GM04504 (cell line): ENCODE measurements at regions not wholly inside any gene's neighbourhood (a gene's known extent, or its start where the extent isn't known, plus 50 kb on each side); places are given as distances from the start of the nearest gene placed in this dataset.
"Not testable (repeated sequence)": the region's sequence is repeated elsewhere in the genome, so short reads cannot be mapped to it uniquely, and the experiment has no call there.

ENCODE experiments used
- DNase-seq: peaks from one replicate; pipeline ENCODE4 v3.0.0-alpha.2; 2012; ENCODE audit warnings: low read depth

GRCh38 chr4:187485676-187486075, 509.9 kb upstream of the ZFP42 start:
- no peak for DNase-seq

DNA sequence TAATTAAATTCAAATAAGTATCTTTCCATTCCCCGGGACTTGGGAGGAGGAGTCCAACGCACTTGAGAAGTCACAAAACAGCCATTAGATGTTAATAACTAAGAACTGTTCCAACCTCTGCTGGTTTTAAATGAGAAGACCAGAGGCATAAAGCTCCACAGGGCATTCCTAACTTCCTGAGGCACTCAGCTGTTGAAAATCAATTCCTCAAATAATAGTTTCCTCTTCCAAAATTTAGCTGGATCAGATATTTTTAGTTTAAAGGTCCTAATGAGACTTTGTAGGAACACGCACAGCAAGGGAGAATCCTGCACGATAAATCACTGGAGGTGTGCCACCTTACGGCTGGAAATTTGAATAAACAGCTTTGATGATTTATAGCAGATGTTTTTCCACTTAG, 504.3 kb upstream of the ZFP42 start:
- no peak for DNase-seq

DNA sequence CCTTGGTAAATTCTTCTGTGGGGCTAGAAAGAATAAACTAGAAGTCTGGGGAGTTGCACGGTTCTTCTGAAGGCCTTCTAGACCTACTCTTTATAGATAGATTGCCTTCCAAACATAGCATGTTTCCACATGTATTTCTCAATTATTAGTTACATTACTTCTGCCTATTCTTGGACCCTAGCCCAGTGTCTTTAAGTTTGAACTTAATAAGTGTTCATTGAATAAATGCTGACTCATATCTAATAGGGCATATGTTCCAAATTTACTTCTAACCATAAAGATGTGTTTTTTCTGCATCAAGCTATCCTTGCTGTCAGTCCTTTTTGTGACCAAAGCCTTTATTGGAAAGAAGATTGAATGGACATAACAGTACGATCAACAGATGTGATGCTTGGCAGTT, 503.6 kb upstream of the ZFP42 start:
- no peak for DNase-seq

- no peak for DNase-seq
Observed at GRCh38 chr4:187493661-187494060, 501.9 kb upstream of the ZFP42 start.

DNA sequence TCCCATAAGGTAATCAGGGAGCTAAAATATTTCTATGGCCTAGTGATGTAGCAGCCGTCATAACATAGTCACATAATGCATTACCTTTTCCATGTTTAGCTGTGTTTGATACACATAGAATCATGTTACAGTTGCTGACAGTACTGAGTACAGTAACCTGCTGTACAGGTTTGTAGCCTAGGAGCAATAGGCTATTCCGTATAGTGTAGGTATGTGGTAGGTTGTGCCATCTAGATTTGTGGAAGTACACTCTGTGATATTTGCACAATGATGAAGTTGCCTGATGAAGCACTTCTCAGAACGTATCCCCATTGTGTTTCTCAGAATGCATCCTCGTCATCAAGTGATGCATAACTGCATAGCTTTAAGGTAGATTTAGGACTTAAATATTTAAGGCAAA, 495.6 kb upstream of the ZFP42 start:
- no peak for DNase-seq

DNA sequence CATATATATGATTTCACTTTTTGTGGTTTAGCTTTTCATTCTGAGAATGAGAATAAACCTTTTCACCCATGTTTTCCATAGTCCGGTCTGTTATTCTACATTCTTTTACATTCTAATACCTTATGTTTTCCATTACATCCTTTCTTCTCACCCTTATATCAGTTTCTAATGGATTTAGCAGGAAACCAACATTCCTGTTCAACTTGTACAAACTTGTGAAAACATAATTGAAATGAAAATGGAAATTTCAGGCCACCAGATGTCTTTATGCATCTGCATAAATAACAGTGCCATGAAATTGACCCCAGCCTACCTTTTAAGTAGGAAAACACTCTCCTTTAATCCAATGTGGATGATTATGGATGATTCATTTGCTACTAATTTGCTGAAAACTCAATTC, 494.8 kb upstream of the ZFP42 start:
- no peak for DNase-seq

- DNase-seq = no peak
Observed at GRCh38 chr4:187501731-187502130, 493.8 kb upstream of the ZFP42 start.

DNA sequence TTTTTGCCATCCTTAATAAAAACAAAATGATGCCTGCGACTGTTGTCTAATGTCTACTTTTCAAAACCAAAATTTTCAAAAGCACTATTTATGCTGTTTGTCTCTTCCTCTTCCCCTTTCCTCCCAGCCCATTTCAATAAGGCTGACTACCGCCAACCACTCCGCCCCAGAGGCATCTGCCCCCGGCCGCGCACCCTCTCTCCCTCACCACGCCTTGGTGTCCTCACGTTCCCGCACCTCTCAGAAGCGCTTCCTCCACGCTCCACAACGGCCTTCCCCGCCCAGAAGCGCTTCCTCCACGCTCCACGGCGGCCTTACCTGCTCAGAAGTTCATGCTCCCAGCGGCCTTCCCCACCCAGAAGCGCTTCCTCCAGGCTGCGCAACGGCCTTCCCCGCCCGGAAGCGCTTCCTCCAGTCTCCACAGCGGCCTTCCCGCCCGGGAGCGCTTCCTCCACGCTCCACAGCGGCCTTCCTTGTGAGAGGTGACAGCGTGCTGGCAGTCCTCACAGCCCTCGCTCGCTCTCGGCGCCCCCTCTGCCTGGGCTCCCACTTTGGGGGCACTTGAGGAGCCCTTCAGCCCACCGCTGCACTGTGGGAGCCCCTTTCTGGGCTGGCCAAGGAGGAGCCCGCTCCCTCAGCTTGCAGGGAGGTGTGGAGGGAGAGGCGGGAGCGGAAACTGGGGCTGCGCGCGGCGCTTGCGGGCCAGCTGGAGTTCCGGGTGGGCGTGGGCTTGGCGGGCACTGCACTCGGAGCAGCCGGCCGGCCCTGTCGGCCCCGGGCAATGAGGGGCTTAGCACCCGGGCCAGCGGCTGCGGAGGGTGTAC, 490.4 kb upstream of the ZFP42 start:
- DNase-seq = no peak

- not testable (repeated sequence) for DNase-seq
Observed at GRCh38 chr4:187505798-187506141, 489.8 kb upstream of the ZFP42 start.

DNA sequence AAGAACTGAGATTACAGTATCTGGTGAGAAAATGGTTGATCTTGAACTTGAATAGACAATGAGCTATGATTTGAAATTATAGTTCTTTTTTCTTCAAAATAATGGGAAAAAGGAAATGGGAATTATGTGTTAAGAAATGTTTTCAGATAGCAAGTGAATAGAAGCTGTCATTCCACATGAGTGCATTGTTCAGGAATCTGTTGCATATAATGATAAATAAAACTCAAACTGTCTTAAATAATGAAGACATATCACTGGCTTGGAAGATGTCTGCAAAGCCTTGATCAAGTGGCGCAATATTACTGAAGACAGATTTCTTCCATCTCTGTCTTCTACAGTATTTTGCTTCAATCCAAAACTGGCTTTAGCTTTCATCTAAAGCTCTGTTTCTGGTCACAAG, 479.3 kb upstream of the ZFP42 start:
- no peak for DNase-seq

- peak; percentile 53 for DNase-seq
Observed at GRCh38 chr4:187541666-187542065, 453.9 kb upstream of the ZFP42 start.

GRCh38 chr4:187544461-187545053, 451.0 kb upstream of the ZFP42 start:
- no peak for DNase-seq

- no peak for DNase-seq
Observed at GRCh38 chr4:187547316-187547715, 448.3 kb upstream of the ZFP42 start.

GRCh38 chr4:187550256-187550950, 445.2 kb upstream of the ZFP42 start:
- DNase-seq = no peak

DNA sequence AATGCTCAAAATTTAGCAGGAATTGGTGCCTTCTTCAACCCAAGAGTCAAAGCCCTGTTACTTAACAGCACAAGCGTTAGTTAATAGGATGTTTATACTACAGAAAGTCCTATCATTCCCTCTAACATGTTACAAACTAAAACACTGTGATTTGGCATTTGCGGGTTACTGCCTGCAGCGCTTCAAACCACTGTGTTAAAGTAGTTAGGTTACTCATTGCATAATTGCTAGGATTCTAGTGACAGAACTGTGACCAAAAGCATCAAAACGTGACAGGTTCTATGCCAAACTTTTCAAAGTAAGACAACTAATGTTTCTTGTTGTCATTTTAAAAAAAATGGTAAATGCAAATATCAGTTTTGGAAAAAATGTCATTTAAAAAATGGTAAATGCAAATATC, 442.8 kb upstream of the ZFP42 start:
- DNase-seq = no peak

- no peak for DNase-seq
Observed at GRCh38 chr4:187555174-187555573, 440.4 kb upstream of the ZFP42 start.

- no peak for DNase-seq
Observed at GRCh38 chr4:187558391-187558790, 437.2 kb upstream of the ZFP42 start.

DNA sequence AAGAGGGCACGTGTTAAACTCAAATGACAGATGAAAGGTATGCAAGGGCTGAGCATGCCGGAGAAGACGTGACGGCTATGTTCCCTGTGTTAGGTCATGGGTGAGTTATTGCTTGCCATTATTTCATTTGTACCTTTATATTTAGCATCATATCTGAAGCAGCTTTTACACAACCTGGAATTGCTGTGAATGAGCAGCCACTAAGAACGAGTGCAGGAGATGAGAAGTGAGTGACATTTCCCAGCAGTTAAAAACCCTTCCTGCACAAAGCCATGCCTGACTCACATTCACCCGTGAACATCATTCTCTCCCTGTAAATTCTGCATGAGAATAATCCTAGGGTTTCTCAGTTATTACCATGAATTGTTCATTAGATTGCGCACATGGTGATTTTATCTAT, 433.2 kb upstream of the ZFP42 start:
- DNase-seq = no peak

DNA sequence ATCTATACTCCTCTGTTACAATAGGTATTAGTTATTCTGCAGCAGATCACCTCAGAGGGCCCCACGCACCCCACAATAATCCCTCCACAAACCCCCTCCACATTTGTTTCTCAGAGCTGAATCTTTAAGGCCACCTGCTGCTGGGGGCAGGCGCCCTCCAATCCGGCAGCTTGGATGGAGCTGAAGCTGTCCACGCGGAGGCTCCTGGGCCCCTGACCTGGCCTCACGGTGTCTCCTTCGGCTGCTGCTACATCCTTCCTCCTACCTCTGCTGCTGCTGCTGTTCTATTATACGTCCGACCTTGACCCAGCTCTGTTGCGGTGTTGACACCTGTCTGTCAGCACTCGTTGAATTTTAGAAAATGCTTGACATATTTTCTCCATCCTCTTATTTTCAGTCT, 430.2 kb upstream of the ZFP42 start:
- no peak for DNase-seq

DNA sequence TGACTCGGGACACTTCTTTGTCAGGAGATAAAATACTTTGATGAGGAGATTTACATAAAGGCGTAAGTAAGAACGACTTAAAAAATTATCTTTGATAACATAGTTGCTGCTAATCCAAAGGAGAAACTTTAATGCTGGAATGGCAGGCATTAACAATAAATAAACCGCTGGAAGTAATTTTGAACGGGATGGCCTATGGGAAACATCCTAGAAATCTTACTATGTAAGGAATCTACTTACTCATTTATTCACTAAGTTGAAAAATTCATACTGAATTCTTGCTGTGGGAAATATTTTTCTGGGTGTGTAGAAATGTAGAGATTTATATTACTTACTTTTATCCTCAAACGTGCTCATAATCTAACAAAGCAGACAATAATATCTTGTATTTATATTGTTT, 425.7 kb upstream of the ZFP42 start:
- no peak for DNase-seq

DNA sequence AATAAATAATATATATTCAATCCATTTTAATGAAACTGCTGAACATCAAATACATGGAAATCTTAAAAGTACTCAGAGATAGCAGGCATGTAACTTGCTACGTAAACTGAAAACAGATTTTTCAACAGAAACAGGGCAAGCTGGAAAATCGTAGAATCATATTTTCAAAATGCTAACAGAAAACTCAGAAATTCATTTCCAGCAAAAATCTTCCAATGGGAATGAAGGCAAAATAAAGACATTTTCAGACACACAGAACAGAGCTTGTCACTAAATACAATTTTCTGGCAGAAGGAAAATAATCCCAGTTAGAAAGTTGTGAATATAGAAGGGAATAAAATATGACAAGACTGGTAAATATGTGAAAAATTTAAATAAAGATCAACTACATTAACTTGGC, 419.9 kb upstream of the ZFP42 start:
- DNase-seq = no peak

DNA sequence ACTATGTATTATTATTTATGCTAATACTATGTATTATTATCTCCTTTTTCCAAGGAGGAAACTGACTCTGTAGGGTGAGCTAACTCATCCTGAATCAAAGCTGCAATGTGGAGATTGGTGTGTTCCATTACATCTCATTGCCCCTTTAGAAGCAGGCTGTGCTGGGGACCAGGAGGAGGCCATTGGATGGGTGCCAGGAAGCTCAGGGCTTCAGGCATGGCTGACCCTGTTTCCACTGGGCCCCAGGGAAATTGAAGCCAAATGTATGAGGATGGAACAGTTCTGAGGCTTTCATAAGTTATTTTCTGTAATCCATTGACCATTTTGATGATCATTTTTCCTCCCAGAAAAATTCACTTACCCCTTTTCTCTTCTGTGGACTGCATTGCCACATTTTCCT, 418.8 kb upstream of the ZFP42 start:
- no peak for DNase-seq

DNA sequence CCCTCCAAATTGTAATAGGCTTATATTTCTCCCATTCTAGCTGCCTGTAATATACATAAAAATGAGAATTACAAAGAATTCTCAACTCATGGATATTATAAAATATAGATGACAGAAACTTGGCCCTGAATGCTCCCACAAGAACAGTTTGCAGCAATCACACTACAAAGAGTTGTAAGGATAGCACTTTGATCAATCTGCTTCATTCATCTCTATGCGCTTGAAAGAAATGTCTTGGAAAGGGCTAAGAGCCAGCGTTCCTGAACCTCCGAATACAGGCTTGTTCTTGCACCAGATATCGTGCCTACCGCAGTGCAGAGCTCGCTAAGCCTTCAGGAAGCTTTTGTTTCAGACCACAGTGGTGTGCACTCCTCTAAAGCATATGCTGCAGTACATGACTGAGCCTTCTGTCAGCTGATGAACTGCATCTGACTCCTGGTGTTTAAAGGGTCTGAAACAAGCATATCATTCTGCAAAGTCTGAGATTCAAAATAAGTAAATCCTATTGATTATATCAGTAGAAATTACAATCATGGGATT, 417.6 kb upstream of the ZFP42 start:
- no peak for DNase-seq
